HepG2 (cell line): ENCODE measurements at regions not wholly inside any gene's neighbourhood (a gene's known extent, or its start where the extent isn't known, plus 50 kb on each side); places are given as distances from the start of the nearest gene placed in this dataset.

ENCODE experiments used
- ATAC-seq: fragments of 200-7000 bp; cut with Tn5 transposase; 3 replicates; pipeline ENCODE4 v1.9.1; 2020; ENCODE audit warnings: mild to moderate bottlenecking, moderate library complexity
- BruUV-seq: library from RNA; stranded (reverse); fragments of 400-500 nt; replicated peaks from 2 replicates; lab custom pipeline; 2021; lab: Mats Ljungman, UMichigan
- CTCF ChIA-PET: fragments of 300-600 bp; formaldehyde crosslinking; extraction: SDS; loops from one replicate; lab custom pipeline; 2021; ENCODE audit warnings: low total read pairs, inconsistent platforms, low intra/inter-chr PET ratio; lab: Yijun Ruan, JAX
- POLR2A ChIA-PET: fragments of 350-600 bp; sonication (Branson Sonifier 250); formaldehyde crosslinking; loops from one replicate; lab custom pipeline; 2020; ENCODE audit warnings: antibody characterized with exemption, inconsistent platforms; lab: Yijun Ruan, JAX
- DNase-seq: peaks from one replicate; pipeline ENCODE4 v3.0.0-alpha.2; 2015; ENCODE audit warnings: low spot score
- FAIRE-seq: peaks from 3 replicates; lab custom pipeline; 2011; peaks lifted over from hg19 to GRCh38; lab: Jason Lieb, UNC
- H2AFZ ChIP-seq: one replicate; pipeline ENCODE4 v1.6.1; 2011; ENCODE audit warnings: low read length, inconsistent platforms
- H3K27ac ChIP-seq: fragments of 300-600 bp; 3 replicates; pipeline ENCODE4 v1.8.0; 2011; ENCODE audit warnings: mixed run types, mild to moderate bottlenecking, mixed read lengths, low read length, inconsistent platforms; ENCODE audit not compliant: insufficient read depth; ENCODE audit errors: extremely low read length
- H3K27me3 ChIP-seq, 2 experiments: fragments of 200-600 bp in 1 of 2; 2 replicates in 1 of 2; 3 replicates in 1 of 2; pipeline versions ENCODE4 v1.6.0 to v1.8.0; 2011; ENCODE audit warnings: low read length in 2 of 2, mild to moderate bottlenecking in 2 of 2, moderate library complexity in 2 of 2, inconsistent platforms in 1 of 2; ENCODE audit not compliant: insufficient read depth in 2 of 2, control insufficient read depth in 1 of 2
- H3K36me3 ChIP-seq, 2 experiments: fragments of 200-600 bp in 1 of 2; replicated peaks in 1 of 2; 2 replicates in 1 of 2; 3 replicates in 1 of 2; pipeline versions ENCODE4 v1.5.1 to v1.8.0; 2011; ENCODE audit warnings: low read length in 2 of 2, inconsistent platforms in 1 of 2; ENCODE audit not compliant: insufficient read depth in 2 of 2, control insufficient read depth in 1 of 2
- H3K4me1 ChIP-seq: 2 replicates; pipeline ENCODE4 v1.5.1; 2012; ENCODE audit warnings: low read length, inconsistent platforms; ENCODE audit not compliant: insufficient read depth
- H3K4me2 ChIP-seq: 2 replicates; pipeline ENCODE4 v1.6.0; 2011; ENCODE audit warnings: low read depth, low read length, inconsistent platforms
- H3K4me3 ChIP-seq, 3 experiments: fragments of 200-600 bp in 1 of 3; sonication (generic), shearing (Covaris generic) in 1 of 3; replicated peaks in 1 of 3; 2 replicates each; pipeline ENCODE4 v1.5.1; 2011 to 2016; ENCODE audit warnings: low read length in 3 of 3, inconsistent platforms in 2 of 3, low read depth in 2 of 3, mild to moderate bottlenecking in 2 of 3, control low read depth in 1 of 3, mixed read lengths in 1 of 3; ENCODE audit not compliant: insufficient read depth in 1 of 3
- H3K79me2 ChIP-seq: one replicate; pipeline ENCODE4 v1.6.1; 2011; ENCODE audit warnings: low read length, inconsistent platforms; ENCODE audit not compliant: insufficient read depth
- H3K9ac ChIP-seq: 2 replicates; pipeline ENCODE4 v1.6.0; 2011; ENCODE audit warnings: mild to moderate bottlenecking, low read depth, low read length, inconsistent platforms; ENCODE audit not compliant: insufficient read depth
- H3K9me3 ChIP-seq: 2 replicates; pipeline ENCODE4 v1.5.1; 2012; ENCODE audit warnings: mild to moderate bottlenecking, low read length
- H4K20me1 ChIP-seq: 2 replicates; pipeline ENCODE4 v1.6.0; 2011; ENCODE audit warnings: inconsistent platforms, mild to moderate bottlenecking, low read length, moderate library complexity; ENCODE audit not compliant: insufficient read depth
- CEBPB ChIP-seq: IDR thresholded peaks from 2 replicates; pipeline ENCODE4 v1.6.1; 2011; ENCODE audit warnings: low read depth, low read length, improper control_type of control experiment, borderline replicate concordance
- EHMT2 ChIP-seq: fragments of 200-600 bp; sonication (generic); IDR thresholded peaks from 2 replicates; pipeline ENCODE4 v1.7.0; 2017; ENCODE audit warnings: antibody characterized with exemption, low read depth, low read length, borderline replicate concordance
- GTF3A ChIP-seq: sonication (generic); formaldehyde crosslinking; conservative IDR thresholded peaks from 2 replicates; pipeline ENCODE4 v1.4.0; 2020; ENCODE audit warnings: mild to moderate bottlenecking, missing genetic modification reagents
- KLF16 ChIP-seq, 2 experiments: sonication (generic) in 1 of 2; formaldehyde crosslinking in 1 of 2; IDR thresholded peaks; 2 replicates each; pipeline versions ENCODE4 v1.6.1 to v1.8.0; 2016 to 2023; ENCODE audit warnings: missing genetic modification reagents in 2 of 2, missing compliant biosample characterization in 1 of 2
- MTF1 ChIP-seq: sonication (generic); formaldehyde crosslinking; IDR thresholded peaks from 2 replicates; pipeline ENCODE4 v1.5.0; 2020; ENCODE audit warnings: missing genetic modification reagents
- ZFP82 ChIP-seq: sonication (generic); formaldehyde crosslinking; IDR thresholded peaks from 2 replicates; pipeline ENCODE4 v1.5.1; 2020; ENCODE audit warnings: mild to moderate bottlenecking, missing genetic modification reagents, borderline replicate concordance
- ZFX ChIP-seq: sonication (generic); formaldehyde crosslinking; IDR thresholded peaks from 2 replicates; pipeline ENCODE4 v1.4.0; 2020; ENCODE audit warnings: mild to moderate bottlenecking, low read depth, missing genetic modification reagents, moderate library complexity
- ZNF543 ChIP-seq: sonication (generic); formaldehyde crosslinking; IDR thresholded peaks from 2 replicates; pipeline ENCODE4 v1.4.0; 2020; ENCODE audit warnings: mild to moderate bottlenecking, missing genetic modification reagents
- ZNF704 ChIP-seq: sonication (generic); formaldehyde crosslinking; IDR thresholded peaks from 2 replicates; pipeline ENCODE4 v1.8.1; 2023; ENCODE audit warnings: mild to moderate bottlenecking, inconsistent platforms, moderate library complexity, missing genetic modification reagents, borderline replicate concordance
- ZSCAN21 ChIP-seq: sonication (generic); formaldehyde crosslinking; IDR thresholded peaks from 2 replicates; pipeline ENCODE4 v1.8.0; 2022; ENCODE audit warnings: mild to moderate bottlenecking, missing genetic modification reagents, moderate library complexity, borderline replicate concordance
- WGBS: methylation state at CpG from one replicate; pipeline ENCODE4 v1.1.6; 2017; ENCODE audit warnings: low lambda C conversion rate; 5-methylcytosine and 5-hydroxymethylcytosine counted together
- in situ Hi-C: cut with HindIII; loops from 2 replicates; pipeline ENCODE4 v1.10.0; 2017; ENCODE audit warnings: low pct_unique_long_range_greater_than_20kb; ENCODE audit not compliant: extremely low pct_ligation_motif_present
- intact Hi-C: fragments of 100-400 bp; cut with micrococcal nuclease; formaldehyde crosslinking; loops from one replicate; pipeline ENCODE4 v1.10.0; 2022; ENCODE audit not compliant: unreplicated experiment

DNA sequence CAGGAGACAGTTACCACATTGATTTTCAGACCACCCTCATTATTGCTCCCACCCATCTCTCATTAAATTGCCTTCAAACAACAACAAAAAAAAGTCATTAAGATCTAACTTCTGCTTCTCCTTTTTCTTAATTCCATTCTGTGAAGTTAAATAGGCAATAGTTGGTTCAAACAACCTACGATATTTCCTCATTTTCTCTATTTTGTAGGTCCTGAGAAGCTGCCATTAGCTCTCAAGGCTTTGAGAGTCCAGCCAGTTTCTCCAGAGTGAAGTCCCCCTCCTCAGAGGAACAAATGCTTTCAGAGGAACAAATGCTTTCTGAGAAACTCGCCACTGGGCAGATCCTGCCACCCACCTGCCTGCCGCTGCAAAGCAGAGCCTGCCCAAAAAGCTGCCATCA lies 125.6 kb downstream of the ETS2 start:
- CTCF ChIA-PET: no interaction called here
- DNase-seq (no peak), ATAC-seq (no peak), FAIRE-seq (no peak)
- H4K20me1 ChIP-seq: no peaks in the 10 kb centered on the region
- no peak overlapping the region for H3K27ac ChIP-seq
- intact Hi-C loops (no loop called here), in situ Hi-C loops (no loop called here)
- BruUV-seq: no TSS peak
- TF ChIP-seq ZNF543 (no peak), ZSCAN21 (no peak), KLF16 (CRISPR knock-in tag; IDR thresholded peaks at IDR 0.05) (no peak)
- no peaks in the 10 kb centered on the region for H3K36me3 ChIP-seq
- no peaks in the 10 kb centered on the region; a peak in 1 of 5 replicates for H3K27me3 ChIP-seq
- no peak overlapping the region for H3K4me3 ChIP-seq
- H3K4me2 ChIP-seq: no peak overlapping the region
- WGBS: 78% methylated on average over 3 of the region's 3 CpGs
- H3K9ac ChIP-seq: no peak overlapping the region
- H3K4me1 ChIP-seq: 0 out of 2 replicates have a peak, but pooled peaks cover 8% of the 10 kb centered on the region
- POLR2A ChIA-PET: no interaction called here
- H3K9me3 ChIP-seq: peaks cover 6% of the 10 kb centered on the region; the same call in 1 of the 2 replicates
- no peak overlapping the region for H2AFZ ChIP-seq
- no peaks in the 10 kb centered on the region for H3K79me2 ChIP-seq

- BruUV-seq: no TSS peak
- FAIRE-seq (no peak), DNase-seq (no peak), ATAC-seq (no peak)
- no peak overlapping the region for H3K4me2 ChIP-seq
- H3K4me1 ChIP-seq: peaks cover 11% of the 10 kb centered on the region; the same call in 1 of the 2 replicates
- H3K27ac ChIP-seq: no peak overlapping the region
- no peaks in the 10 kb centered on the region for H3K79me2 ChIP-seq
- peaks cover 6% of the 10 kb centered on the region; the same call in 1 of the 2 replicates for H3K9me3 ChIP-seq
- H4K20me1 ChIP-seq: no peaks in the 10 kb centered on the region
- TF ChIP-seq ZFP82 (no peak), GTF3A (no peak), ZNF704 (no peak), MTF1 (CRISPR knock-in tag) (no peak), CEBPB (peak; percentile 61; the same call in 1 of the 2 replicates), ZFX (CRISPR knock-in tag) (no peak), EHMT2 (no peak)
- no peak overlapping the region for H3K4me3 ChIP-seq
- H2AFZ ChIP-seq: no peak overlapping the region
- 41% methylated on average over 3 of the region's 3 CpGs for WGBS
- POLR2A ChIA-PET: no interaction called here
- CTCF ChIA-PET: no interaction called here
- intact Hi-C loops: no loop called here
- in situ Hi-C loops: no loop called here
- no peaks in the 10 kb centered on the region; a peak in 1 of 5 replicates for H3K27me3 ChIP-seq
- H3K9ac ChIP-seq: no peak overlapping the region
- no peaks in the 10 kb centered on the region for H3K36me3 ChIP-seq
Observed at GRCh38 chr21:38930853-38931252, 125.1 kb downstream of the ETS2 start.
